Neutrophil (primary cell): ENCODE measurements at regions not wholly inside any gene's neighbourhood (a gene's known extent, or its start where the extent isn't known, plus 50 kb on each side); places are given as distances from the start of the nearest gene placed in this dataset.

Source experiments
- H3K27ac ChIP-seq: fragments of 200-600 bp; sonication (generic); 2 replicates; pipeline ENCODE4 v1.5.1; 2016; ENCODE audit warnings: mild to moderate bottlenecking, moderate library complexity
- H3K27me3 ChIP-seq: fragments of 200-600 bp; sonication (generic); 2 replicates; pipeline ENCODE4 v1.6.0; 2016; ENCODE audit warnings: mild to moderate bottlenecking
- H3K36me3 ChIP-seq: fragments of 200-600 bp; sonication (generic); 2 replicates; pipeline ENCODE4 v1.5.1; 2017
- H3K4me1 ChIP-seq, 2 experiments: fragments of 200-600 bp in 1 of 2; sonication (generic) in 1 of 2; 1 replicate in 1 of 2; 2 replicates in 1 of 2; pipeline versions ENCODE4 v1.5.1 to v1.6.1; 2013 to 2016; ENCODE audit warnings: low read depth in 1 of 2, low read length in 1 of 2, mild to moderate bottlenecking in 1 of 2, moderate library complexity in 1 of 2; ENCODE audit not compliant: control insufficient read depth in 1 of 2, insufficient read depth in 1 of 2
- H3K4me3 ChIP-seq, 2 experiments: fragments of 200-600 bp in 1 of 2; sonication (generic) in 1 of 2; 1 replicate in 1 of 2; 2 replicates in 1 of 2; pipeline ENCODE4 v1.5.1; 2013 to 2016; ENCODE audit warnings: low read depth in 1 of 2, low read length in 1 of 2, mild to moderate bottlenecking in 1 of 2, moderate library complexity in 1 of 2
- H3K9me3 ChIP-seq: fragments of 200-600 bp; sonication (generic); 2 replicates; pipeline ENCODE4 v1.5.1; 2016
- TF ChIP-seq, protein P1 (sequence below): fragments of 200-600 bp; sonication (generic); IDR thresholded peaks from 2 replicates; pipeline ENCODE4 v1.5.1; 2016; ENCODE audit warnings: antibody characterized with exemption

DNA sequence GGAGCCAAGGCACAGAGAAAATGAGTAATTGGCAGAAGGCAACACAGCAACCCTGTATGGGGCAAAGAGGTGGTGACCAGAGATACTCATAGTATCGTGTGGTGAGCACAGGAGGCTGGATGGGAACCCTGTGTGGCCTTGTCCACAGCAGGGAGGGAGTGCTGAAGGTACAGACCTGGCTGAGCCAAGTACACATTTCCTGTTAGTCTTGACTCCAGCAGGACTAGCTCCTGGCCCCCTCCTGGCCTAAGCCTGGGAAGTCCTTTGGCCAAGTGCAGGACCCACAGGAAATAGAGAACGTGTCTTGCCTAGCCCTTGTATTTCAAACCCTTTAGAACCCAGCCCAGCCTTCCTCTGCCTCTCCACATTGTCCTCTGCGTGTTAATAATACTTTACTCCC lies 289.8 kb upstream of the PWP1 start:
- Histone ChIP-seq H3K4me1 (peaks cover under 1 to 1% of the 10 kb centered on the region in 2 experiments), H3K4me3 (no peak overlapping the region), H3K27me3 (no peaks in the 10 kb centered on the region), H3K27ac (no peak overlapping the region), H3K36me3 (no peaks in the 10 kb centered on the region), H3K9me3 (no peaks in the 10 kb centered on the region)
- TF ChIP-seq, protein P1, sequence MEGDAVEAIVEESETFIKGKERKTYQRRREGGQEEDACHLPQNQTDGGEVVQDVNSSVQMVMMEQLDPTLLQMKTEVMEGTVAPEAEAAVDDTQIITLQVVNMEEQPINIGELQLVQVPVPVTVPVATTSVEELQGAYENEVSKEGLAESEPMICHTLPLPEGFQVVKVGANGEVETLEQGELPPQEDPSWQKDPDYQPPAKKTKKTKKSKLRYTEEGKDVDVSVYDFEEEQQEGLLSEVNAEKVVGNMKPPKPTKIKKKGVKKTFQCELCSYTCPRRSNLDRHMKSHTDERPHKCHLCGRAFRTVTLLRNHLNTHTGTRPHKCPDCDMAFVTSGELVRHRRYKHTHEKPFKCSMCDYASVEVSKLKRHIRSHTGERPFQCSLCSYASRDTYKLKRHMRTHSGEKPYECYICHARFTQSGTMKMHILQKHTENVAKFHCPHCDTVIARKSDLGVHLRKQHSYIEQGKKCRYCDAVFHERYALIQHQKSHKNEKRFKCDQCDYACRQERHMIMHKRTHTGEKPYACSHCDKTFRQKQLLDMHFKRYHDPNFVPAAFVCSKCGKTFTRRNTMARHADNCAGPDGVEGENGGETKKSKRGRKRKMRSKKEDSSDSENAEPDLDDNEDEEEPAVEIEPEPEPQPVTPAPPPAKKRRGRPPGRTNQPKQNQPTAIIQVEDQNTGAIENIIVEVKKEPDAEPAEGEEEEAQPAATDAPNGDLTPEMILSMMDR: no peak

DNA sequence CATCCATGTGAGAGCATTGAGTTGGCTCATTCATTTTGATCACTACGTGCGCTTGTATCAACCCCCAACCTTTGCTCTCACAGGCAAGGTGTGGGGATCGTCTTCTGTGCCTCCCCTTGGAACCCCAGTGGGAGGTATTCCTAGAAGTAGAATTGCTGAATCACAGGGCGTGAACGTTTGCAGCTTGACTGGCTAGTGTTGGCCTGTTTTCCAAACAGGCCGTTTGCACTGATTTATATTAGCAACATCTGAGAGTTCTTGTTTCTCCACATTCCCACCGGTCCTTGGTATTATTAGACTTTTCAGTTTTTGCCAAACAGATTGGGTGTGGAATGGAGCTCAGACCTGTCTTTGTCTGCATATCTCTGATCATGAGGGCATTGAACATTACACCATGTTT lies 288.6 kb upstream of the PWP1 start:
- Histone ChIP-seq H3K9me3 (no peaks in the 10 kb centered on the region), H3K27me3 (no peaks in the 10 kb centered on the region), H3K4me3 (no peak overlapping the region), H3K36me3 (no peaks in the 10 kb centered on the region), H3K4me1 (peaks cover 6 to 7% of the 10 kb centered on the region in 2 experiments), H3K27ac (no peak overlapping the region)
- TF ChIP-seq, protein P1: no peak

DNA sequence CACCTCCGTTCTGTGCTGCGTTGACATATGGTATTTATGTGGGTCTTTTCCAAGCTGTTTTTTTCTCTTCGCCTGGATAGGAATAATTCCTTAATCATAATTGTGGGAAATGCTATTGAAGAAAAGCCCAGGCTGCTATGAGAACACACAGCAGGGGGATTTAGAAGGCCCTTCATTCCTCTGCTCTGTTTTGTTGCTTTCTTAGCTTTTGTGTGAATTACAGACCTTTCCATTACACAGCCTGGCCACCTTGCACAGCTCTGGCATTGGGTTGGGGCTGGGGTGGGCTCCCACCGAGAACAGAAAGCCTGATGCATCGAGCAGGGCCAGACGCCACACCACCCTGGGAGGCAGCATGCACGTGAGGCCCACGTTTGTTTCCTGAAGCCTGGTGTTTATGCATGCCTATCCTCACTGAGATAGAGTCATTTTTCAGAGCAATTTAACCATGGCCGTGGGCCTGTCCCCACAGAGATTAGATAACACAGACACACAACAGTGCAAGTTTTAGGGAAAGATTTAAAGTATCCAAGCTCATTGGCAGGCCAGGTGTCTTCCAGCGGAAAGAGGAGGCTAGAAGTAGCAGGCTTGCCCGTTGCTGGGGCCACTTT lies 287.6 kb upstream of the PWP1 start:
- Histone ChIP-seq H3K36me3 (no peaks in the 10 kb centered on the region), H3K9me3 (no peaks in the 10 kb centered on the region), H3K4me3 (no peak overlapping the region), H3K27me3 (no peaks in the 10 kb centered on the region), H3K4me1 (peaks cover 6 to 7% of the 10 kb centered on the region in 2 experiments), H3K27ac (no peak overlapping the region)
- TF ChIP-seq, protein P1: no peak

DNA sequence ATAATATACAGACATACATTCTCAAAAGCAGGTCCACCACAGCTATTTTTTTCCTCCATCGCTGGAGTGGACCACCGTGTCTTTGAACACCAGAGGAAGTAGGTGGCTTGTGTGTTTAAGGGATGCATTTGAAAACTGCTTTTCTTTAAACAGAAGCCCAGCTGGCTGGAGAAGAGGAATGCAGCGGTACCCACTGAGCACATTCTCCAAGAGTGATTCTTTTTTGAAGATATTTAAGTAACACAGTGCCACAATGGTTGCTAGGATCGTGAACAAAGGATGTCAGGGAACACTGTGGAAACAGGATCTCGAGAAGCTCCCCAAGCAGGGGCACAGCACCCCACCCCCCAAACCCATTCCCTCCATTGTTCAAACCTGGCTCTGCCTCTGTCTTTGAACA lies 286.6 kb upstream of the PWP1 start:
- Histone ChIP-seq H3K36me3 (no peaks in the 10 kb centered on the region), H3K4me1 (peaks cover 6 to 7% of the 10 kb centered on the region in 2 experiments), H3K27me3 (no peaks in the 10 kb centered on the region), H3K27ac (no peak overlapping the region), H3K9me3 (no peaks in the 10 kb centered on the region), H3K4me3 (no peak overlapping the region)
- TF ChIP-seq, protein P1: no peak

DNA sequence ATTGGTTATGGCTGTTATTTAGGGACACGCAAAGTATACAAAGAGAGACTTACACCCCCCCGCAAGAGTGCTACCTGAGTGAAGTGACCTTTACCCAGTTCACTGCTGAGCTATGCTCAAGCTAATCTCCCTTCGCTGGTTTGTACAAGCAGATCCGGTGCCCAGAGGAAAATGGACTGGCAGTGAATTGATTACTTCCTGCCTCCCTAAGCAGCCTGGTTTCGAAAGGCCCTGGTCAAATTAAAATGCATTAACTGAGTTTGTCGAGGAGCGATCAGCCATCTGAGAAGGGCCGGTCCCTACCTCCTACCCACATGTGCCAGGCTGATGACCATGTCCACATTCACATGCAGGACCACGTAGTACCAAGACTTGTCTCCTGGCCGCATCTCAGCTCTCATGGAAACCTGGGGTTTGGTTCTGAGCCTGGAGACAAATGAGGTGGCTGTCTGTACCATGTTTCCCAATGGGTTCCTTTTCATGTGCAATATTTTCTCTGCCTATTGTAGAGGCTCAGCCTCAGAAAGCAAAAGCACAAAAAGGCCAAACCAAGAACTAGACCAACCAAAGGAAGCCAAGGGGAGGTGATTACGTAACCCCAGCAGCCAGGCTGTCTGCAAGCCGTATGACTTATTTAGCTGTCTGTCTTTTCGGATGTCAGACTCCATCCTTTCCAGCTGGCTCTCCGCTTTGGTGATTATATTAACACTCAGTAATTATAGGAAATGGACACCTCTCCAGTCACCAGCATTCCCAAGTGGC lies 284.7 kb upstream of the PWP1 start:
- no peaks in the 10 kb centered on the region for H3K36me3 ChIP-seq
- no peaks in the 10 kb centered on the region for H3K27me3 ChIP-seq
- TF ChIP-seq, protein P1: no peak
- H3K4me1 ChIP-seq: peaks cover 6 to 7% of the 10 kb centered on the region in 2 experiments
- no peak overlapping the region for H3K4me3 ChIP-seq
- no peaks in the 10 kb centered on the region for H3K9me3 ChIP-seq
- no peak overlapping the region for H3K27ac ChIP-seq
